ENCODE measurements at regions not wholly inside any gene's neighbourhood (a gene's known extent, or its start where the extent isn't known, plus 50 kb on each side); places are given as distances from the start of the nearest gene placed in this dataset.
A peak's percentile ranks its signal among the peaks of the same experiment; 100 is the strongest.
"Not testable (repeated sequence)": the region's sequence is repeated elsewhere in the genome, so short reads cannot be mapped to it uniquely, and the experiment has no call there.

- DNase-seq: no peak
Observed at GRCh38 chr6:19979059-19979458, 141.9 kb downstream of the ID4 start.

- DNase-seq: no peak
Observed at GRCh38 chr6:19979986-19980385, 142.8 kb downstream of the ID4 start.

DNA sequence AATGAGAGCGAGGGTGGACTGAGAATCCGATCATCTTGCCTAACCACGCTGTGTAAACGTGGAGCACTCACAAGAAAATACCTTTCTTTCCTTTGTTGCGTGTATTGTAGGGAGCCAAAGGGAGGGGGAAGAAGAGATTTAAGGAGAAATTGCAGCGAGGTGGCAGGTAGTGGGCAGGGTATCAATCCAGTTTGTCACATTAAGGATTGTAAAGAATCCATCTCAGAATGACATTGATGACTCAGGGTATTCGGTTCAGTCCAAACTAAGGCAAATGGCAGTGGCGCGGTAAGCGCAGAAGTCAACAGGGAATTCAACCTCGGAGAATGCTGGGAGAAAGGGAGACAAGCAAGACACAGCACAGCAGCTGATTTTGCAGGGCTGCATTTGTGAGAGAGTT is 146.2 kb downstream of the ID4 start:
- DNase-seq: no peak

- DNase-seq: no peak
Observed at GRCh38 chr6:19986691-19987438, 149.7 kb downstream of the ID4 start.

GRCh38 chr6:19988555-19988954 is 151.4 kb downstream of the ID4 start:
- peak; percentile 27 for DNase-seq

GRCh38 chr6:19991176-19991575 is 154.0 kb downstream of the ID4 start:
- no peak for DNase-seq

DNA sequence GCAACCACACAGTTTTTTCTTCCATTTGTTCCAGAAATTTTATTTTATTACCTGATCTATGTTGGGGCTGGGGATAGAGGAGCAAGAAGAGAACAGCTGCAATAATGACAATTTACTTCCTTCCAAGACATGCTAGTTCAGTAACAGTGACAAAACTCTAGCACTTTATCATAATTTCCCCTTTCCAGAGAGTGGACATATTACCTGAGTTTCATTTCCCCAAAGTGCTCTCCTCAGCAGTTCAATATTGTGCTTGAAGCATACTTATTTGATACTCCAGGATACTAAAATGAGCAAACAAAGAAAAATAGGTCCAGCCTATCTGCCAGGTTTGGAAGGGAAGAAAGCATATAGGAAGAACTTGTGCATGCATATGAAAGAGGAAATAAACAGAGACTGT is 157.7 kb downstream of the ID4 start:
- no peak for DNase-seq

DNA sequence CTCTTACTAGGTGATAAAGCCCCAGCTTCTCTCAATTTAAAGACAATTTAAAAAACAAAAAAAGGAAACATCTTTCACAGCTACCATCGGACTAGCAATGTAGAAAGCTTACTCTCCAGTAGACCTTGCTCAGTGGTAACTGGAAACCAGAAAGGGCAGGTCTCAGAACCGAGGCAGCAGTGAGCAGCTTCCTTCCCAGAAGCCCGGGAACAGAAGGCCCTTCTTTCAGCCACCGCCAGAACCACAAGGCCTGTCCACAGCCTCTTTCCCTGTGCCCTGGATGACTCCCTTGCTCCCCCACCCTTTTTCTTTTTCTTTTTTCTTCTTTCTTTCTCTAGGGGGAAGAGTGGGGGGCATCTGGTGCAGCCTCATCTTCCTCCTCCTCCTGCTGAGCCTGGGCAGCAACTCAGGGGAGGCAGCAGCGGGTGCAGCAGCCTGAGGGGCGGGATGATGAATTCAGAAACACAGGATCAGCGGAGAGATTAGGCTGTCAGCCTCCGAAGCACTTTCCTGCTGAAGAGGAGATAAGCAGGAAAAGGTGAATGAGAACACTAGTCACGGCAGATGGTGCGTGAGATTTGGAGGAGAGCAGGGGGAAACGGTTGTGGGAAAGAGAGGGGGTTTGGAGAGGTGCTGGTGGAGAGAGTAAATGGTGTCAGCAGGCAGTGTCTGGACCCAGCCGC is 158.5 kb downstream of the ID4 start:
- DNase-seq: no peak

GRCh38 chr6:19997104-19997503 is 159.9 kb downstream of the ID4 start:
- no peak for DNase-seq

DNA sequence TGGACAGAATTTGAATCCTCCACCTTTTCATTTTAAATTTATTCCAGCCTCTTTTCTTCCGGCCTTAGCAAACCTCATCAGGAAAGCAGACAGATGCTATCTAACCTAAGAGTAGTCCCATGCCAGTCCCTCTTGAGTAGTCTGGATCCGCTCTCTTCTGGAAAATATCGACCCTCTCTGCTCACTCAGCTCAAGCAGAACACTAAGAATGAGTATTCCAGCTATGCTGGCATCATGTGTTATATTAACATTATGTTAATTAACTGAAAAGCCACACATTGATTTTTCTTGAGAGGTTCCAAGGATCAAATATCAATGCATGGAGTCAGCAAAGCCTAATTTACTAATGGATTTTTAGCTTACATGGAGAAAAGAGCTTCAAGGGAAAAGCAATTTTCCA is 161.4 kb downstream of the ID4 start:
- no peak for DNase-seq

GRCh38 chr6:19999319-20000191 is 162.4 kb downstream of the ID4 start:
- peak; percentile 76 for DNase-seq

DNA sequence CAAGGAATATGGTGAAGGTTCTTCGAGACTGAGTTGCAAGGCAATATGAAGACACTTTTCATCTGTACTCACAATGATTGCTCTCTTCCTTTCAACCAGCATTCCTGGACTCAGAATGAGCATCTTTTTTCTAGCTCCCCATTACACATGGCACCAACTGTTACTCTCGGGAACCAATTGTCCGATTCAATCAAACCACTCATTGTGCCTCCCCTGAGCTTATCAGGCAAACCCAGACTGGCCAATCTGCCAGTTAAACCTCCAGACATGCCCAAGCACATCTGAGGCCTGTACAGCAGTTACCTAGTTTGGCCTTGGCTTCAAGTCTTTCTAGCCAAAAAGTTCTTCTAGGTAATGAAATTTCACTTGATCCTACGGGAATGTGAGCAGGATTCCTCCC is 164.1 kb downstream of the ID4 start:
- DNase-seq: no peak

DNA sequence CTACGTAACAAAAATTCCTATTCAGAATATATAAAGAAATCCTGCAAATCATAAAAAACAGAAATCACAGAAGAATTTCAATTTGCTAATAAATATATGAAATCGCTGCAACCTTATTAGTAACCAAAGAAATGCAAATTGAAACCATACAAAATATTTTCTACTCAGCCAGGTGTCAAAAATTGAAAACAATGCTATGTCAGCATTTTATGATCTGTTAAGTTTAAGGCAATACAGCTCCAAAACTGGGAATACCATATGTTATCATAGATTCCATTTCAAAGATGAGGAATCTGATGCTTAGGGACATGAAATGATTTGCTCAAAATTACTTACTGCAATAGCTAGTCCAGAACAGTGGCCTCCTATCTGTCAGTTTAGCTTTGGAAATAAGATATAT is 168.9 kb downstream of the ID4 start:
- no peak for DNase-seq

GRCh38 chr6:20008131-20008530 is 171.0 kb downstream of the ID4 start:
- no peak for DNase-seq

DNA sequence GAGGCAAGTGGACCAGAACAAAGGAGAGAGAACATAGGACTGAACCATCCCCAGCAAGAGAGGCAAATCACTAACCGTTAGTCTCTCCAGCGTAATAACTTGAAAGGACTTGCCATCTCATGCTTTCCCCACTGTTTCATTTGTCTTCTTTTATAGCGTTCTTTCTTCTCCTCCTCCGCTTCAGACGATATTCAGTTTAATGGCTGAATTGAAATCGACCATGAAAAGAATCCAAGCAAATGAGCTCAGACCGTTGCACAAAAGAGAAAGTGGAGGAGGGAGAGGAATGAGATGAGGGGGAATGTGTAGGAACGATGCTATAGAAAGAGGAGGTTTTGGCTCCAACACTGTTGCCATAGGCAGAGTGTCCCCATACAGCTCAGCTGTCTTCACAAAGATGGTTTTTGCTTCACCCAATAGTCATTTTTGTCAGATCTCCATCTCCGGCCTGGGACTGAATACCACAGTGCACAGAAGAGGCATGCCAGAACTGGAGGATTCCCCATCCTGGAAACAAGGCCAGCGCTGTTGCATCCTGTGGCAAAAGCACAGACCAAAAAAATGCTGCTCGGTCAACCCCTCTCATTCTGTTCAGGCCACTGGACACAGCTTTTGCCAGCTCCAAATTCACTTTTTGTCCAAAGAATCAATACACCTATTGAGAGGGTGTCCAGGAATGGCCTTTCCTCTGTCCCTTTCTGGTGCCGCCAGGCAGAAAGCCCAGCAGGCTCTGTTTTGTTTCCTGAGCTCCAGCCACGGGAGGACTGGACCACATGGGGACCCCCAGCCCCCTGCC is 176.1 kb downstream of the ID4 start:
- DNase-seq: no peak

DNA sequence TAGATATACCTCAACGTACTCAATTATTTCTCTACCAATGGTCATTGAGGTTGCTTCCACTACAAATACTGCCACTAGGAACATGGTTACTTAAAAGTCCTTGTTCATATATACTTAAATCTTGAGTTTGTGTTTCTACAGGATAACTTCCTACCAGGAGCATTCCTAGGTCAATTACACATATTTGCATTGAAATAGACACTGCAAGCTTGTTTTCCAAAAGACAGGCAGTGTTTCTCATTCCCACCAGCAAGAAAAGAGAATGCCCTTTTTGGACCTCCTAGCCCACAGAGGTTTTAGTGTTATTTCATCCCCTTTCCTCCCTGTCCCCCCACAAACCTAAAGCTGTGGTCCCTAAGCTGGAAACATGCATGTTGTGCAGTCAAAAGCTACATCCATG is 177.3 kb downstream of the ID4 start:
- DNase-seq: no peak

DNA sequence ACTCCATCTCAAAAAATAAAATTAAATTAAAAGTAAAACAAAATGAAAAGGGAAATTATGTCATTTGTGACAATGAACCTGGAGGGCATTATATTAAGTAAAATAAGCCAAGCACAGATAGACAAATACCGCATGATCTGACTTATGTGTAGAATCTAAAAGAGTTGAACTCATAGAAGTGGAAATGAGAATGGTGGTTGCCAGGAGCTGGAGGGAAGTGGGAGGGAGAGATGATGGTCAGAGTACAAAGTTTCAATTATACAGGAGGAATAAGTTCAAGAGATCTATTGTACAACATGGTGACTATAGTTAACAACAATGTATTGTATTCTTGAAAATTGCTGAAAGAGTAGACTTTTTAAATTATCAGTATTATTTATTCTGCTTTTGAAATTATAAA is 183.4 kb downstream of the ID4 start:
- DNase-seq: no peak

- no peak for DNase-seq
Observed at GRCh38 chr6:20021795-20022194, 184.6 kb downstream of the ID4 start.

GRCh38 chr6:20023549-20024315 is 186.6 kb downstream of the ID4 start:
- DNase-seq: not testable (repeated sequence)

DNA sequence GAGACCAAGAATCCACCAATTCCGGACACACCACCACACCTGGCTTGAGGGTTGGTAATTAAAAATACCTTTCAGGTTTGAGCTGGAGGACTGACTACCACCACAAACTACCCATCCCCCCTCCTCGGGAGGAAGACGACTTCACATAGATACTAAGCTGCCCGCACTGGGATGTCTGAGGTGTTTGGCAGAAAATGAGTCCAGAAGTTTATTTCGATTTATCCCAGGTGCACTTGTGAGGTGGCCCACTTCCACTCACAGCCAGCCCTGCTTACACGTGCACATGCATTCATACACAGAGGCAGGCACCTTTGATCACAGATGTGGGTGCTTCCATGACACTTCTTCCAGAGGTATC is 187.1 kb downstream of the ID4 start:
- peak; percentile 14 for DNase-seq

- no peak for DNase-seq
Observed at GRCh38 chr6:20024978-20025377, 187.3 kb downstream of the MBOAT1 start.

- DNase-seq: no peak
Observed at GRCh38 chr6:20025681-20026080, 186.6 kb downstream of the MBOAT1 start.

All from DMS53 (cell line).